Activated CD4-positive, alpha-beta memory T cell treated with anti-CD3 and anti-CD28 coated beads for 36 hours (primary cell): ENCODE measurements at regions not wholly inside any gene's neighbourhood (a gene's known extent, or its start where the extent isn't known, plus 50 kb on each side); places are given as distances from the start of the nearest gene placed in this dataset.

Experiments
- CTCF ChIA-PET: fragments of 350-600 bp; sonication (Branson Sonifier 250); formaldehyde crosslinking; loops from one replicate; lab custom pipeline; 2021; ENCODE audit warnings: antibody characterized with exemption, inconsistent platforms; lab: Charles Lee
- POLR2A ChIA-PET: fragments of 350-600 bp; sonication (Branson Sonifier 250); formaldehyde crosslinking; loops from one replicate; lab custom pipeline; 2021; ENCODE audit warnings: antibody characterized with exemption; lab: Charles Lee
- DNase-seq: peaks from one replicate; pipeline ENCODE4 v3.0.0-alpha.2; 2020
- H3K27ac Mint-ChIP-seq: one replicate; pipeline ENCODE4 v1.8.0; 2021; ENCODE audit warnings: mixed read lengths
- H3K27me3 Mint-ChIP-seq: one replicate; pipeline ENCODE4 v1.8.0; 2021; ENCODE audit warnings: mixed read lengths
- H3K36me3 Mint-ChIP-seq: one replicate; pipeline ENCODE4 v1.8.0; 2021; ENCODE audit warnings: mixed read lengths
- H3K4me1 Mint-ChIP-seq: one replicate; pipeline ENCODE4 v1.8.0; 2021; ENCODE audit warnings: low read depth, mixed read lengths
- H3K4me3 Mint-ChIP-seq: one replicate; pipeline ENCODE4 v1.8.0; 2021; ENCODE audit warnings: mild to moderate bottlenecking, mixed read lengths
- H3K9me3 Mint-ChIP-seq: one replicate; pipeline ENCODE4 v1.8.0; 2021; ENCODE audit warnings: mixed read lengths
- intact Hi-C: fragments of 100-400 bp; cut with micrococcal nuclease; formaldehyde crosslinking; loops from one replicate; pipeline ENCODE4 v1.15.1; 2023

- Mint-ChIP-seq H3K36me3 (no peaks in the 10 kb centered on the region), H3K9me3 (no peaks in the 10 kb centered on the region), H3K4me3 (no peak overlapping the region), H3K27me3 (no peaks in the 10 kb centered on the region), H3K4me1 (no peaks in the 10 kb centered on the region), H3K27ac (no peak overlapping the region)
- no peak for DNase-seq
- ChIA-PET POLR2A (no interaction called here), CTCF (no interaction called here)
- intact Hi-C loops, result no loop called here
Measured at GRCh38 chr20:57804470-57805250, 94.8 kb upstream of the PMEPA1 start.

- intact Hi-C loops, result no loop called here
- CTCF ChIA-PET, result no interaction called here
- H3K9me3 Mint-ChIP-seq, result no peaks in the 10 kb centered on the region
- H3K27me3 Mint-ChIP-seq, result no peaks in the 10 kb centered on the region
- POLR2A ChIA-PET, result no interaction called here
- H3K36me3 Mint-ChIP-seq, result no peaks in the 10 kb centered on the region
- no peaks in the 10 kb centered on the region for H3K4me1 Mint-ChIP-seq
- no peak for DNase-seq
- no peak overlapping the region for H3K27ac Mint-ChIP-seq
- no peak overlapping the region for H3K4me3 Mint-ChIP-seq
Measured at GRCh38 chr20:57803508-57804005, 93.7 kb upstream of the PMEPA1 start.

GRCh38 chr20:57802765-57803507 lies 93.1 kb upstream of the PMEPA1 start:
- no peak overlapping the region for H3K4me3 Mint-ChIP-seq
- ChIA-PET CTCF (no interaction called here), POLR2A (no interaction called here)

DNA sequence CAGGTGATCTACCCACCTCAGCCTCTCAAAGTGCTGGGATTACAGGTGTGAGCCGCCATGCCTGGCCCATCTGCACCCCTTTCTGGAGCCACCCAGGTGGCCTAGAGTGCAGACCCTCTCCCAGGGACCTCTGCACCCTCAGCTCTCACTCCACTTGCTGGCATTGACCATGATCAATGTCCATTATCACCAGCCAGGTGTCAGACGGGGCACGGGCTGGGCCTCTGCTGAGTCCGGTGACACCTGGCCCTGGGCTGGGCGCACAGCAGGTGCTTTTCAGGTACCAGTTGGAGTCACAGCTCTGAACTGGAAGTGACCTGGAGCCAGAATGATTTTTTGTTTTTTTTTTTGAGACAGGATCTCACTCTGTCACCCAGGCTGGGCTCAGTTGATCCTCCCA lies 91.8 kb upstream of the PMEPA1 start:
- Mint-ChIP-seq H3K36me3 (no peaks in the 10 kb centered on the region), H3K9me3 (no peaks in the 10 kb centered on the region), H3K27me3 (no peaks in the 10 kb centered on the region), H3K4me1 (no peaks in the 10 kb centered on the region), H3K4me3 (no peak overlapping the region), H3K27ac (no peak overlapping the region)
- no peak for DNase-seq
- ChIA-PET CTCF (no interaction called here), POLR2A (no interaction called here)
- intact Hi-C loops, result no loop called here

More at GRCh38 chr20:57802765-57803507, 93.1 kb upstream of the PMEPA1 start:
- DNase-seq, result no peak
- Mint-ChIP-seq H3K4me1 (no peaks in the 10 kb centered on the region), H3K27ac (no peak overlapping the region), H3K27me3 (no peaks in the 10 kb centered on the region), H3K36me3 (no peaks in the 10 kb centered on the region), H3K9me3 (no peaks in the 10 kb centered on the region)
- intact Hi-C loops, result no loop called here

DNA sequence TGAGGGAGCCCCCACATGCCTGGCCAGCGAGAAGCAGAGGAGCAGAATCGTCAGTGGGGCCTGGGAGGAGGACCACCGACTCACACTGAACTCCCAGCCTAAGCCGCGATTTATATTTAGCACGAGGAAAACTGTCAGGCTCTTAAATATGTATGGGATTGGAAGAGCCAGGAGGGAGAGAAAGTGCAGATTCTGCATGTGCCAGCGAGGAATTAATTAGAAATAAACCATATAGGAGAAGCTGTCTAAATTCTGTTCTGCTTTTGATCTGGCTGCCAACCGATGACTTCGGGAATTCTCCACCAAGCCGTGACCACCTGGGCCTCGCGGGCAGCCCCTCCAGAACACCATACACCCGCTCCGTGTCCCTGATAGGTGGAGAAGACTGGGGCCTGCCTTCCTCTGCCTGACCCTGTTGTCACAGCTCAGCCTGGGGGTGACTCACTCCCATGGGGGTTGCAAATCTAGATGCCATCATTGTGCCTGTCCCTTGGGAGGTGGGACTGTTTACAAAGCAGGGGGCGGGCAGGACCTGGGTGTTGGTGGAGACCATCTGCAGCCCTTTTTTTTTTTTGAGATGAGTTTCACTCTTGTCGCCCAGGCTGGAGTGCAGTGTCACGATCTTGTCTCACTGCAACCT lies 91.1 kb upstream of the PMEPA1 start:
- Mint-ChIP-seq H3K4me1 (no peaks in the 10 kb centered on the region), H3K27ac (no peak overlapping the region), H3K27me3 (no peaks in the 10 kb centered on the region), H3K9me3 (no peaks in the 10 kb centered on the region), H3K4me3 (no peak overlapping the region), H3K36me3 (no peaks in the 10 kb centered on the region)
- ChIA-PET POLR2A (no interaction called here), CTCF (no interaction called here)
- DNase-seq, result no peak
- intact Hi-C loops, result no loop called here

DNA sequence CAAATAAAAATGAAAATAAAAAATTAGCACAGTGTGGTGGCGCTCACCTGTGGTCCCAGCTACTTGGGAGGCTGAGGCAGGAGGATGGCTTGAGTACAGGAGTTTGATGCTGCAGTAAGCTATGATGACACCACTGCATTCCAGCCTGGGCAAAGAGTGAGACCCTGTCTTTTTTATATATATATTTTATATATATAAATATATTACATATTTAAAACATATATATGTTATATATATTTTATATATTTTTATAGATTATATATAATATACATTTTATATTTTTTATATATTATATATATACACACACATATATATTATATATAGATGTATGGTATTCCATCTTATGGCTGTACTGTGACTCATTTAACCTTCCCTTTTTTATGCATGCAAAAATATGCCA lies 87.6 kb upstream of the PMEPA1 start:
- POLR2A ChIA-PET, result no interaction called here
- Mint-ChIP-seq H3K27ac (no peak overlapping the region), H3K27me3 (no peaks in the 10 kb centered on the region), H3K9me3 (no peaks in the 10 kb centered on the region), H3K36me3 (no peaks in the 10 kb centered on the region), H3K4me1 (no peaks in the 10 kb centered on the region), H3K4me3 (no peak overlapping the region)
- DNase-seq, result no peak
- intact Hi-C loops, result no loop called here
- CTCF ChIA-PET, result no interaction called here

DNA sequence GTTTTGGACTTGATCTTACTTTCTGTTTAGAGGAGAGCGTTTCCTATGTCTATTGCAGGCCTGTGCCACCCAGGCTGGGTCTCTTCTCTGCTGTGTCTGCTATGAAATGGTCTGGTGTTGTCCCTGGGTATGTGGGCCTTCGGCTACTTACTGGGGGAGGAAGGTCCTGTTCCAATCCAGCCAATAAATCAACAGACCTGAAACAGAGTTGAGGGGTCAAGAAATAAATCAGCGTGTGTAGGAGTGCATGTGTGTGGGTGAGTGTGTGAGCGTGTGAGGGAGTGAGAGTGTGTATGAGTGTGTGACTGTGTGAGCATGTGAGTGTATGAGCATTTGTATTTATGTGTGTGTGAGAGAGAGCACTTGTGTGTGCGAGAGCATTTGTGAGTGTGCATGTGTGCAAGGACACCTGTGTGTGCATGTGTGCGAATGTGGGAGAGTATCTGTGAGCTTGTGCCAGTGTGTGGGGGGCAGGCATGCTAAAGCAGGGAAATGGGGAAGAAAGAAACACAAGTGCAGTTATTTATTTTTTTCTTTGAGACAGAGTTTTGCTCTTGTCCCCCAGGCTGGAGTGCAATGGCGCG lies 86.3 kb upstream of the PMEPA1 start:
- Mint-ChIP-seq H3K4me3 (no peak overlapping the region), H3K36me3 (no peaks in the 10 kb centered on the region), H3K9me3 (no peaks in the 10 kb centered on the region), H3K4me1 (no peaks in the 10 kb centered on the region), H3K27me3 (no peaks in the 10 kb centered on the region), H3K27ac (no peak overlapping the region)
- ChIA-PET POLR2A (no interaction called here), CTCF (no interaction called here)
- no peak for DNase-seq
- intact Hi-C loops, result no loop called here

DNA sequence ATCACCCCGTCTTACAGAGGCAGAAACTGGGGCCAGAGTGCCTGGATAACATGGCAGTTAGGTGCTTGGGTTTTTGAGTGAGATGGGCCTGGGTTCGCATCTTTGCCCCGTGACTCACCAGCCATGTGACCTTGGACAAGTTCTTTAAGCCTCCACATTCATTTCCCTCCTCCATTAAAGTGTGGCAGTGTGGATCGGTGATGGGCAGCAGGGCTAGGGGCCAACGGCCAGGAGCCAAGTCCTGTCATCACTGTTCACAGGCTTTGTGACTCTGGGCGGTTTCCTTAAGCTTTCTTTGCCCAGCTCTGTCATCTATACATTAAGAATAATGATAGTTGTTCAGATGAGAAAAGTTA lies 85.5 kb upstream of the PMEPA1 start:
- Mint-ChIP-seq H3K36me3 (no peaks in the 10 kb centered on the region), H3K4me3 (no peak overlapping the region), H3K27me3 (no peaks in the 10 kb centered on the region), H3K4me1 (no peaks in the 10 kb centered on the region), H3K27ac (no peak overlapping the region), H3K9me3 (no peaks in the 10 kb centered on the region)
- POLR2A ChIA-PET, result no interaction called here
- intact Hi-C loops, result no loop called here
- DNase-seq, result no peak
- CTCF ChIA-PET, result no interaction called here

DNA sequence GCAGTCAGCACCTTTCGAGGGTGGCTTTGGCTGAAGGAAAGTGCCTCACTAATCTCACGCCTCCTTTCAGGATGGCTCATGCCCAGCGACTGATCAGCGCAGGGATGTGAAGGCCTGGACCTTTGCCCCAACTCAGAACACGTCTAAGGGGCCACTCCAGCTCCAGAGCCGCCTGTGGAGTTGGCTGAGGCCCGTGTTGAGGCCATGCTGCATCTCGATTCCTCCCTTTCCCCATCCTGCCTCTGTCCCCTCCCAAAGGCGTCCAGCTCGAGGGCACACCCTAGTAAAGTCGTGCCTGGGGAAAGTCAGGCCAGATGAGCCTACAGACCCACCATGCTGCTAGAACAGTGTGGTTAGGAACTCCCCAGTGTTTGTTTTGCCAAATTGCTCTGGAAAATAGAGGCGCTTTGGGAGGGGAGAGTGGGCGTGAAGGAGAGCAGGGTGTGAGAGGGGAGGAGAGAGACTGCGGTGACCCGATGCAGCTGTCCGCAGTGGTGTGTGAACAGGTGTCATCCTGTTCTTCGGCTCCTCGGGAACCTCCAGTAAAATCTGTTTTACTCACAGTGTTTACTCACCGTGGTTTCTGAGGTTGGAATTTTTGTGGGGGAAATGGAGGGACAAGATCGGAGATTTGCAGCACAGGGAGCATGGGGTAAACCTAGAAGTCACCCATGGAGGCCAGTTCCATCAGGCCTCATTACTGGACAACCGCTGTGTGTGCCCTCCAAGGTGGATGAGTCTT lies 85.0 kb upstream of the PMEPA1 start:
- Mint-ChIP-seq H3K27me3 (no peaks in the 10 kb centered on the region), H3K4me1 (no peaks in the 10 kb centered on the region), H3K9me3 (no peaks in the 10 kb centered on the region), H3K36me3 (no peaks in the 10 kb centered on the region), H3K4me3 (no peak overlapping the region), H3K27ac (no peak overlapping the region)
- CTCF ChIA-PET, result no interaction called here
- intact Hi-C loops, result no loop called here
- no peak for DNase-seq
- POLR2A ChIA-PET, result no interaction called here

GRCh38 chr20:57794036-57794435 lies 84.2 kb upstream of the PMEPA1 start:
- Mint-ChIP-seq H3K27ac (no peak overlapping the region), H3K4me3 (no peak overlapping the region), H3K36me3 (no peaks in the 10 kb centered on the region), H3K27me3 (no peaks in the 10 kb centered on the region), H3K4me1 (no peaks in the 10 kb centered on the region), H3K9me3 (no peaks in the 10 kb centered on the region)
- intact Hi-C loops, result no loop called here
- DNase-seq, result no peak
- ChIA-PET CTCF (no interaction called here), POLR2A (no interaction called here)

DNA sequence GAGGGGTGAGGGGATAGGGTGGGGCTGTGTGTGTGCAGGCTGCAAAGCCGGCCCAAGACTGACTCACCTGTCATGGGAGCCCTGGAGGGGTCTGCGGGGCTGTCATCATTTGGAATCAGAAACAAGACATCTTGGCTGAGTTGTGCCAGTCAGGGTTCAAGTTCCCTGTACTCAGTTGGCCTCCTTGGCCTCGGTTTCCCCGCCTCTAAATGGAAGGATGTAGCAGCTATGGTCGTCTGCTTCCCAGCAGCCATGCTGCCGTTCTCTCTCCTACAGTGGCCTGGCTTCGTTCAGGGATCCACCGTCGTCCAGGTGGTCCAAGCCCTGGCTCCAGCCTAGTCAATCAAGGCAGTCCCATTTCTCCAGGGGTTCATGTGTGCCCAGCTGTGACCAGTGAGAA lies 83.6 kb upstream of the PMEPA1 start:
- H3K4me3 Mint-ChIP-seq, result no peak overlapping the region
- H3K27me3 Mint-ChIP-seq, result no peaks in the 10 kb centered on the region
- intact Hi-C loops, result no loop called here
- DNase-seq, result no peak
- CTCF ChIA-PET, result no interaction called here
- no peaks in the 10 kb centered on the region for H3K4me1 Mint-ChIP-seq
- POLR2A ChIA-PET, result no interaction called here
- no peaks in the 10 kb centered on the region for H3K36me3 Mint-ChIP-seq
- no peak overlapping the region for H3K27ac Mint-ChIP-seq
- no peaks in the 10 kb centered on the region for H3K9me3 Mint-ChIP-seq
